ENCODE measurements at regions not wholly inside any gene's neighbourhood (a gene's known extent, or its start where the extent isn't known, plus 50 kb on each side); places are given as distances from the start of the nearest gene placed in this dataset.
"Not testable (repeated sequence)": the region's sequence is repeated elsewhere in the genome, so short reads cannot be mapped to it uniquely, and the experiment has no call there.

DNA sequence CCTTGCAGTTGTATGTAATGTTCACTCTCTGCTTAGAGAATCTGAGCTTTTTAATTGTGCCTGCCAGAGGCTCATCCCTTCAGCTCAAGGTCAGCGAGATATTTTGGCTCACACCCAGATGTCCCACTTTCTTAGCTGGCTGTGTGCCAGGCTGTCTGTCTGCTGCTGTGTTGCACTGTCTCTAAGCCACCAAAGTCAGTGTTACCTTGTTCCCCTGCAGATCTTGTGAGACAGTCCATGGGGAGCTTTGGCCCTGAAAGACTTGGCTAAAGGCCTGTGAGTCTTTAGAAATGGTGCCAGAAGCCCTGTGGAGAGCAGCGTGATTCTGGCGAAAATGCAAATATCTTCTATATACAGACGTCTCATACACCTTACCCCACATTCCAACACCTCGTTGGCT lies 293.7 kb downstream of the TTC6 start:
- H3K4me3 ChIP-seq (ENCODE audit: low read depth, low read length) = no peak overlapping the region
- DNase-seq = no peak
- no peaks in the 10 kb centered on the region for H3K9me3 ChIP-seq (ENCODE audit: control insufficient read depth in 2 of 2, low read length in 2 of 2)
- Mint-ChIP-seq H3K4me3 (no peak overlapping the region), H3K36me3 (no peaks in the 10 kb centered on the region), H3K9me3 (peaks cover 0 to 3% (median 0%) of the 10 kb centered on the region in 7 donors), H3K27me3 (peaks cover 14% of the 10 kb centered on the region), H3K4me1 (no peaks in the 10 kb centered on the region), H3K27ac (no peak overlapping the region)
- H3K36me3 ChIP-seq (ENCODE audit: control insufficient read depth, insufficient read depth, low read length) = no peaks in the 10 kb centered on the region
- no peak overlapping the region for H3K27ac ChIP-seq (ENCODE audit: insufficient read depth, low read length, poor library complexity, severe bottlenecking)
- ATAC-seq (ENCODE audit: low read depth in 2 of 2) = no peak
- H3K4me1 ChIP-seq (ENCODE audit: control insufficient read depth, insufficient read depth, low read length, poor library complexity, severe bottlenecking) = no peaks in the 10 kb centered on the region
- H3K27me3 ChIP-seq (ENCODE audit: control insufficient read depth, insufficient read depth, low read length) = no peaks in the 10 kb centered on the region

DNA sequence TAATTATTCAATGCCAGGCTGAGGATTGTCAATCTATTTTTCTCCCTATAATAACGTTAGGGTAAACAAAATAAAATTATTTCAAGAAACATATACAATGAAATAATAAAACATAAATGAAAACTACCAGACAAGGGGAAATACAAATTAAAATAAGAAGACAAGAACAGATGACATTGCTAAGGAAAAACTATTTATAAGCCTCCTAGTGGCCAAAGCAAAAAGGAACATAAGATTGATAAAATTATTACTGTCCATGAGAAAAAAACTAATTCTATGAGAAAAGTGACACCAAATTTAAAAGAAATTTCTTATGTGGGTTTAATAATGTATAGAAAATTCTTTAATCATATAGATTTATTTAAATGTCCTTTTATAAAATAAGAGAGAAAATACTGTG lies 294.7 kb downstream of the TTC6 start:
- no peak for DNase-seq
- Mint-ChIP-seq H3K27ac (no peak overlapping the region), H3K4me3 (no peak overlapping the region), H3K27me3 (peaks cover 14% of the 10 kb centered on the region), H3K4me1 (no peaks in the 10 kb centered on the region), H3K36me3 (no peaks in the 10 kb centered on the region), H3K9me3 (peaks cover 0 to 3% (median 0%) of the 10 kb centered on the region in 7 donors)
- ATAC-seq (ENCODE audit: low read depth in 2 of 2) = no peak
- Histone ChIP-seq H3K4me3 (ENCODE audit: low read depth, low read length) (no peak overlapping the region), H3K4me1 (ENCODE audit: control insufficient read depth, insufficient read depth, low read length, poor library complexity, severe bottlenecking) (no peaks in the 10 kb centered on the region), H3K9me3 (ENCODE audit: control insufficient read depth in 2 of 2, low read length in 2 of 2) (no peaks in the 10 kb centered on the region), H3K36me3 (ENCODE audit: control insufficient read depth, insufficient read depth, low read length) (no peaks in the 10 kb centered on the region), H3K27ac (ENCODE audit: insufficient read depth, low read length, poor library complexity, severe bottlenecking) (no peak overlapping the region), H3K27me3 (ENCODE audit: control insufficient read depth, insufficient read depth, low read length) (no peaks in the 10 kb centered on the region)

DNA sequence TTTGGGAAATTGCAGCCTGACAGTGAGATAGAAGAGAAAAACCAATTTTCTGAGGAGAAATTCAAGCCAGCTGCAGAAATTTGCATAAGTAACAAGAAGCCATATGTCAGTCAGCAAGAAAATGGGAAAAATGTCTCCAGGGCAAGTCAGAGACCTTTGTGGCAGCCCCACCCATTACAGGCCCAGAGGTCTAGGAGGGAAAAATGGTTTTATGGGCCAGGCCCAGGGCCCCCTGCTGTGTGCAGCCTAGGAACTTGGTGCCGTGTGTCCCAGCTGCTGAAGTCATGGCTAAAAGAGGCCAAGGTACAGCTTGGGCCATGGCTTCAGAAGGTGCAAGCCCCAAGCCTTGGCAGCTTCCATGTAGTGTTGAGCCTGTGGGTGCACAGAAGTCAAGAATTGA lies 296.1 kb downstream of the TTC6 start:
- not testable (repeated sequence) for H3K4me3 Mint-ChIP-seq; H3K36me3 ChIP-seq (ENCODE audit: control insufficient read depth, insufficient read depth, low read length); H3K9me3 Mint-ChIP-seq; H3K4me1 Mint-ChIP-seq; DNase-seq; H3K9me3 ChIP-seq (ENCODE audit: control insufficient read depth in 2 of 2, low read length in 2 of 2); H3K4me3 ChIP-seq (ENCODE audit: low read depth, low read length); H3K4me1 ChIP-seq (ENCODE audit: control insufficient read depth, insufficient read depth, low read length, poor library complexity, severe bottlenecking); ATAC-seq (ENCODE audit: low read depth in 2 of 2); H3K27me3 ChIP-seq (ENCODE audit: control insufficient read depth, insufficient read depth, low read length); H3K36me3 Mint-ChIP-seq; H3K27ac Mint-ChIP-seq; H3K27ac ChIP-seq (ENCODE audit: insufficient read depth, low read length, poor library complexity, severe bottlenecking)
- H3K27me3 Mint-ChIP-seq = peaks cover 14% of the 10 kb centered on the region

DNA sequence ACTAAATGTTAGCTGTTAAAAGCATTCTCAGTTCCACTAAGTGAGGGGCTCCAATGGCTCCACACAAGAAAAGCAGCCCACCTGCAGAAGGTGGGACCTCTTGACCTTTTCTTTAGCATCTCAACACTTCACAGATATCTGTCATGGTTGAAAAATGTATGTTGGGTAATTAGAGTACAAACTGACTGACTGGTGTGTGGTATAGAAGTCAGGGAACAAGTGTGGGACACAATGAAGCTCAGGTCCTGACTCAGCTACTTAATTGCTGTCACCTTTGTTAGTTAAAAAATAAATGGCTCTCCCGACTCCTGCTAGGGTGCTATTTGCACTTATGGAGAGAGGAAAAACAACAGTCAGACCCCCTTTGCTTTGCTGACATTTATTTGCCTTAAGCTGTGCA lies 299.0 kb downstream of the TTC6 start:
- Mint-ChIP-seq H3K36me3 (no peaks in the 10 kb centered on the region), H3K4me3 (no peak overlapping the region)
- H3K4me3 ChIP-seq (ENCODE audit: low read depth, low read length) = no peak overlapping the region

DNA sequence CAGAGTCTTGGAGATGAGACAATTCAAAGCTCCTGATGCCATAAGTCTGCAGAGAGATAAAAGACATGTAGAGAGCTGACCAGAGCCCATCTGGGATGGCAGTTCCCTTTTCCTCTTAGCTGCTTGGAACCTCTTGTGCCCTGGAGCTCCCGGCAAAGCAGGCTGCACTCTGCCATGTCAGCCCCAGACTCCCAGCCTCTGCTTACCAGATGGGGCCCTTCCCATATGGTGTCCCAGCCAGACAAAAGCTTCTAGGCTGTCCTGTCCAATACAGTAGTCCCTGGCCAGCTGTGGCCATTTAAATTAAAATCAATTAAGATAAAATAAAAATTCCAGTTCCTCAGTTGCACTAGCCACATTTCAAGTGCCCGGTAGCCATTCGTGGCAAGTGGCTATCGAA lies 303.9 kb downstream of the TTC6 start:
- no peaks in the 10 kb centered on the region for H3K36me3 ChIP-seq (ENCODE audit: control insufficient read depth, insufficient read depth, low read length)
- Mint-ChIP-seq H3K27me3 (peaks cover 4% of the 10 kb centered on the region), H3K36me3 (no peaks in the 10 kb centered on the region), H3K9me3 (no peaks in the 10 kb centered on the region), H3K4me1 (no peaks in the 10 kb centered on the region), H3K27ac (no peak overlapping the region), H3K4me3 (no peak overlapping the region)
- no peak overlapping the region for H3K27ac ChIP-seq (ENCODE audit: insufficient read depth, low read length, poor library complexity, severe bottlenecking)
- peaks cover 1% of the 10 kb centered on the region for H3K27me3 ChIP-seq (ENCODE audit: control insufficient read depth, insufficient read depth, low read length)
- no peak for ATAC-seq (ENCODE audit: low read depth in 2 of 2)
- no peaks in the 10 kb centered on the region for H3K9me3 ChIP-seq (ENCODE audit: control insufficient read depth in 2 of 2, low read length in 2 of 2)
- H3K4me1 ChIP-seq (ENCODE audit: control insufficient read depth, insufficient read depth, low read length, poor library complexity, severe bottlenecking) = no peaks in the 10 kb centered on the region
- no peak overlapping the region for H3K4me3 ChIP-seq (ENCODE audit: low read depth, low read length)
- no peak for DNase-seq

More for the DNA sequence above, 299.0 kb downstream of the TTC6 start:
- peaks cover 18% of the 10 kb centered on the region for H3K27me3 Mint-ChIP-seq
- ATAC-seq (ENCODE audit: low read depth in 2 of 2) = no peak
- no peaks in the 10 kb centered on the region for H3K36me3 ChIP-seq (ENCODE audit: control insufficient read depth, insufficient read depth, low read length)
- no peak for DNase-seq
- no peaks in the 10 kb centered on the region for H3K9me3 ChIP-seq (ENCODE audit: control insufficient read depth in 2 of 2, low read length in 2 of 2)
- H3K27me3 ChIP-seq (ENCODE audit: control insufficient read depth, insufficient read depth, low read length) = no peaks in the 10 kb centered on the region
- no peaks in the 10 kb centered on the region for H3K9me3 Mint-ChIP-seq
- no peaks in the 10 kb centered on the region for H3K4me1 Mint-ChIP-seq
- H3K27ac Mint-ChIP-seq = no peak overlapping the region
- no peaks in the 10 kb centered on the region for H3K4me1 ChIP-seq (ENCODE audit: control insufficient read depth, insufficient read depth, low read length, poor library complexity, severe bottlenecking)
- H3K27ac ChIP-seq (ENCODE audit: insufficient read depth, low read length, poor library complexity, severe bottlenecking) = no peak overlapping the region

DNA sequence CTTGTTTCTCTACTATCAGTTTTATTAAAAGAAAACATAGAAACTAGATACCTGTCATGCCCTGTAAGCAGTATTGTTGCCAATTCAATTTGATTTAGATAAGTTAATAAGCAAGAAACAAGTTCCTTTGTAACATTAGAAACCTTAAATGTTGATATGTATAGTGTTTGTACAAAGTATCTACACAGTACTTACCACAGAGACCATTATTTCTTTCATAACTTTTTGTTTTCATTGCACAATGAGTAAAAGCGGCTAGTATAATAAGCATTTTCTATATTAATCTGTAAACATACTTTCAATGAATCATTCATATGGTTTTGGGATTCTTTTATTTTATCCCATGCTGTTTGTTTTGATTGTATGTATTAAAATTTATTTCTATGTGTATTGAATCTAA lies 305.1 kb downstream of the TTC6 start:
- no peak overlapping the region for H3K27ac ChIP-seq (ENCODE audit: insufficient read depth, low read length, poor library complexity, severe bottlenecking)
- ATAC-seq (ENCODE audit: low read depth in 2 of 2) (no peak), DNase-seq (no peak)
- H3K36me3 Mint-ChIP-seq = no peaks in the 10 kb centered on the region
- H3K36me3 ChIP-seq (ENCODE audit: control insufficient read depth, insufficient read depth, low read length) = no peaks in the 10 kb centered on the region
- H3K9me3 ChIP-seq (ENCODE audit: control insufficient read depth in 2 of 2, low read length in 2 of 2) = no peaks in the 10 kb centered on the region
- H3K27ac Mint-ChIP-seq = no peak overlapping the region
- no peaks in the 10 kb centered on the region for H3K4me1 ChIP-seq (ENCODE audit: control insufficient read depth, insufficient read depth, low read length, poor library complexity, severe bottlenecking)
- H3K27me3 ChIP-seq (ENCODE audit: control insufficient read depth, insufficient read depth, low read length) = peaks cover 1% of the 10 kb centered on the region
- no peaks in the 10 kb centered on the region for H3K9me3 Mint-ChIP-seq
- peaks cover 4% of the 10 kb centered on the region for H3K27me3 Mint-ChIP-seq
- H3K4me1 Mint-ChIP-seq = no peaks in the 10 kb centered on the region
- H3K4me3 Mint-ChIP-seq = no peak overlapping the region
- H3K4me3 ChIP-seq (ENCODE audit: low read depth, low read length) = no peak overlapping the region

DNA sequence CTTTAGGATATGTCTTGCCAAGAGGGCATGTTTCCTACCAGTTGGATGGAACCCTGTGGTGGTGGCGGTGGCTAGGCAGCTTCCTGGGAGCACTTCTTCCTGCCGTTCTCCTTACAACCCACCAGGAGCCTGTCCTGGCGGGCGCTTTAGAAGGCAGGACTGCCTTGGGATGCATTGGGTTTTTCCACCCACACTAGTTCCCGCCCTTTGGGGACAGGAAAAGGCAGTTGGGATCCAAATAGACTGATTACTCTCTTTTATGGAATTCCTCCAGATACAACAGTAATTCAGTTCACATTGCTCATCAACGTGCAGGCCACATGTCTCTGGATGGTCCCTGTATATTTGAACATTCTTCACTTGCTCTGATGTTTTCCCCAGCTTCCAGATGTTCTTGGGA lies 305.7 kb upstream of the SSTR1 start:
- Mint-ChIP-seq H3K27ac (no peak overlapping the region), H3K4me3 (no peak overlapping the region), H3K4me1 (no peaks in the 10 kb centered on the region), H3K9me3 (no peaks in the 10 kb centered on the region), H3K27me3 (peaks cover 4% of the 10 kb centered on the region), H3K36me3 (no peaks in the 10 kb centered on the region)
- DNase-seq (no peak), ATAC-seq (ENCODE audit: low read depth in 2 of 2) (no peak)
- H3K4me3 ChIP-seq (ENCODE audit: low read depth, low read length) = no peak overlapping the region
- H3K4me1 ChIP-seq (ENCODE audit: control insufficient read depth, insufficient read depth, low read length, poor library complexity, severe bottlenecking) = no peaks in the 10 kb centered on the region
- no peak overlapping the region for H3K27ac ChIP-seq (ENCODE audit: insufficient read depth, low read length, poor library complexity, severe bottlenecking)
- no peaks in the 10 kb centered on the region for H3K9me3 ChIP-seq (ENCODE audit: control insufficient read depth in 2 of 2, low read length in 2 of 2)
- H3K27me3 ChIP-seq (ENCODE audit: control insufficient read depth, insufficient read depth, low read length) = peaks cover 1% of the 10 kb centered on the region
- no peaks in the 10 kb centered on the region for H3K36me3 ChIP-seq (ENCODE audit: control insufficient read depth, insufficient read depth, low read length)

DNA sequence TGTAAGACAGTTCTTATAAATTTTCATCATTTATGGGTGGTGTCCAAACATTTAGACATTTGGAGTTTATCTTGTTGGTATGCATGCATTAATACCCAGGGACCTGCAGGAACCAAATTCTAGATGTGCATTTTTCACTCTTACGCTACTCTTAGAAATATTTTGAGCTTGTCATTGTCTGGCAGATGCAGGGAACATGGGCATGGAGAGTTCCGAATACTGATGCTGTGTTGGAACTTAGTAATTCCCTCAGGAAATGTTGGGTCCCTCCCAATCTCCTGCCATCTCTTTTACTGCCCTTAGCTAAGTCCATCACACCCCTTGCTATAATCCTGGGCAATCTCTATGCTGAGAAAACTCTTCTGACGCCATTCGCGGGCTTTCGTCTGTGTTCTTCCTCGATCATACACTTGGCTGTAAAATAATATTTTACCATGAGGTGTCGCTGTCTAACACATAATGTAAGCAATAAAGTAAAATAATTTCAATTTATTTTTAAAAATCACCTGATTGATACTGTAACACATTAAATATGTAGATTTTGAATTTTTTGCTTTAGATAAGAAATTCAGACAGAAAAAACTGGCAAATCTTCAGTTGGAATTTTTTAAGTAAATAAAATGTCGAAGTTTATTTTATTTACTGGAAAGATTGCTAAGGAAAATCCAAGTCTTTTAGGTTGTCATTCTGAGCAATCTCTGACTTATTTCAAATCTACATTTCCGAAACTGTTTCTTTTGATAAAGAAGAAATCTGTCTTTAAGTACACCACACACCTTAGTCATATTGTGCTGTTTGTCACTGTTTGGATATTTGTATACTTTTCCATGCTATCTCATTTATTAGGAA lies 304.1 kb upstream of the SSTR1 start:
- no peaks in the 10 kb centered on the region for H3K4me1 Mint-ChIP-seq
- H3K27ac Mint-ChIP-seq = no peak overlapping the region
- H3K27ac ChIP-seq (ENCODE audit: insufficient read depth, low read length, poor library complexity, severe bottlenecking) = no peak overlapping the region
- no peaks in the 10 kb centered on the region for H3K36me3 Mint-ChIP-seq
- no peak overlapping the region for H3K4me3 ChIP-seq (ENCODE audit: low read depth, low read length)
- H3K4me1 ChIP-seq (ENCODE audit: control insufficient read depth, insufficient read depth, low read length, poor library complexity, severe bottlenecking) = no peaks in the 10 kb centered on the region
- peaks cover 1% of the 10 kb centered on the region for H3K27me3 ChIP-seq (ENCODE audit: control insufficient read depth, insufficient read depth, low read length)
- H3K27me3 Mint-ChIP-seq = no peaks in the 10 kb centered on the region
- peak in 2 of 3 donors; percentile 42 to 46 for DNase-seq
- no peaks in the 10 kb centered on the region for H3K9me3 ChIP-seq (ENCODE audit: control insufficient read depth in 2 of 2, low read length in 2 of 2)
- no peaks in the 10 kb centered on the region for H3K36me3 ChIP-seq (ENCODE audit: control insufficient read depth, insufficient read depth, low read length)
- no peak for ATAC-seq (ENCODE audit: low read depth in 2 of 2)
- no peak overlapping the region for H3K4me3 Mint-ChIP-seq
- no peaks in the 10 kb centered on the region for H3K9me3 Mint-ChIP-seq

Measured in CD4-positive, CD25-positive, alpha-beta regulatory T cell (primary cell).